ENCODE measurements at regions not wholly inside any gene's neighbourhood (a gene's known extent, or its start where the extent isn't known, plus 50 kb on each side); places are given as distances from the start of the nearest gene placed in this dataset.
"Not testable (repeated sequence)": the region's sequence is repeated elsewhere in the genome, so short reads cannot be mapped to it uniquely, and the experiment has no call there.

DNA sequence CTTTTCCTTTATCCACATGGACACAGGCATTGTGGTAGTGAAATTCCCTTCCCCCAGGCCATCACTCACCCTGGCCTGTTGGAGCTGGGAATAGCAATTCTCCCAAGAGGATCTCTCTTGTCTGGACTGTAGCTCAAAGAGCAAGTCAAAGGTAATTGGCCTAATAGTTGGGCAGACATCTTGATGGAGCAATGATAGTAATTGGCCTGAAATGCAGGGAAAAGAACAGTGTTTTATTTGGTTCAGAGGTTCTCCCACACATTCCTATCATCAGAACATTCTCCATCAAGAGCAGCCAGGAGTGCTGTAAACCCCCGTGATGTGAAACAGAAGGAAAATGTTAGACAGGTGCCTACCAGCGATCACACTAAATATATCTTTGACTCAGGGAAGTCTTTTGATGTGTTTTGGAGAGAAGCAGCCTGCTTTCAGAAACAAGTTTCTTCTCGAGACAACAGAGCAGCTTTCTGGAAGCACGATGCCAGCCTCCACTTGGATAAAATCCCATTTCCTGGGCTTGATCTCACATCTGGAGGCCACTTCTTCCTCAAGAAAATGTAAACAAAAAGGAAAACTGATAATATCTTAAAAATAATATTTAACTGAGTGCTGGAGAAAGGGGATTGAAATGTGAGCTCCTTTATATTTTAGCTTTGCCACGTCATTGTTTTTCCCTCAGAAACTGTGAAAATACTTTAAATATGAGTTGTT, 198.1 kb upstream of the WWC1 start:
- Histone ChIP-seq H3K27ac (ENCODE audit: low read length) (no peak overlapping the region), H3K9me3 (ENCODE audit: control insufficient read depth in 1 of 2, low read length in 2 of 2) (peaks cover 0 to 4% of the 10 kb centered on the region in 2 donors), H3K4me1 (ENCODE audit: control insufficient read depth in 1 of 2, insufficient read depth in 2 of 2, low read length in 2 of 2) (no peaks in the 10 kb centered on the region), H3K27me3 (ENCODE audit: low read depth, low read length) (no peaks in the 10 kb centered on the region), H3K4me3 (ENCODE audit: low read depth in 1 of 2, low read length in 2 of 2) (no peak overlapping the region), H3K36me3 (ENCODE audit: control insufficient read depth in 1 of 2, insufficient read depth in 2 of 2, low read length in 2 of 2) (no peaks in the 10 kb centered on the region)

DNA sequence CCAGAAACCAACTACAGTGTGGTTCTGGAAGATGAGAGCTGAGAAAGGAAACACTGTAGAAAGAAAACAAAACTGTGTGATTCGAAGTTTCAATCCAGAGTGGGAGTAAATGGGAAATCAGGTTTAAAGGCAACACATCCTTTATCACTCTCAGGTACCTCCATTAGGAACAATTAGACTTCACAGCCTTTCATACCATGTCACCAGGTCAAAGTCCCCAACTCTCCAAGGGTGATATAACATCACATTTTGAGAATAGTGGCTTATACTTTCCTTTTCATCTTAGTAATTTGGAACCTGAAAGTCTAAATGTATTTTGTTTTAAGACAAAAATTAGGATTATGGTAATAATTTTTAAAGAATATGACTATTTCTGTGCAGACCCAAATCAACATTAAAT, 194.9 kb upstream of the WWC1 start:
- H3K27me3 ChIP-seq (ENCODE audit: low read depth, low read length) = no peaks in the 10 kb centered on the region
- H3K4me1 ChIP-seq (ENCODE audit: control insufficient read depth in 1 of 2, insufficient read depth in 2 of 2, low read length in 2 of 2) = no peaks in the 10 kb centered on the region
- no peaks in the 10 kb centered on the region for H3K36me3 ChIP-seq (ENCODE audit: control insufficient read depth in 1 of 2, insufficient read depth in 2 of 2, low read length in 2 of 2)
- no peak overlapping the region for H3K4me3 ChIP-seq (ENCODE audit: low read depth in 1 of 2, low read length in 2 of 2)
- H3K9me3 ChIP-seq (ENCODE audit: control insufficient read depth in 1 of 2, low read length in 2 of 2) = peaks cover 0 to 4% of the 10 kb centered on the region in 2 donors
- H3K27ac ChIP-seq (ENCODE audit: low read length) = no peak overlapping the region

GRCh38 chr5:168097876-168098653, 193.4 kb upstream of the WWC1 start:
- H3K27me3 ChIP-seq (ENCODE audit: low read depth, low read length) = no peaks in the 10 kb centered on the region
- no peaks in the 10 kb centered on the region for H3K36me3 ChIP-seq (ENCODE audit: control insufficient read depth in 1 of 2, insufficient read depth in 2 of 2, low read length in 2 of 2)
- H3K27ac ChIP-seq (ENCODE audit: low read length) = no peak overlapping the region
- H3K4me1 ChIP-seq (ENCODE audit: control insufficient read depth in 1 of 2, insufficient read depth in 2 of 2, low read length in 2 of 2) = no peaks in the 10 kb centered on the region
- H3K9me3 ChIP-seq (ENCODE audit: control insufficient read depth in 1 of 2, low read length in 2 of 2) = peaks cover 0 to 4% of the 10 kb centered on the region in 2 donors
- H3K4me3 ChIP-seq (ENCODE audit: low read depth in 1 of 2, low read length in 2 of 2) = no peak overlapping the region

GRCh38 chr5:168101352-168101751, 190.1 kb upstream of the WWC1 start:
- H3K27me3 ChIP-seq (ENCODE audit: low read depth, low read length) = no peaks in the 10 kb centered on the region
- H3K36me3 ChIP-seq (ENCODE audit: control insufficient read depth in 1 of 2, insufficient read depth in 2 of 2, low read length in 2 of 2) = no peaks in the 10 kb centered on the region
- no peaks in the 10 kb centered on the region for H3K9me3 ChIP-seq (ENCODE audit: control insufficient read depth in 1 of 2, low read length in 2 of 2)
- H3K4me3 ChIP-seq (ENCODE audit: low read depth in 1 of 2, low read length in 2 of 2) = no peak overlapping the region
- no peak overlapping the region for H3K27ac ChIP-seq (ENCODE audit: low read length)
- no peaks in the 10 kb centered on the region for H3K4me1 ChIP-seq (ENCODE audit: control insufficient read depth in 1 of 2, insufficient read depth in 2 of 2, low read length in 2 of 2)

DNA sequence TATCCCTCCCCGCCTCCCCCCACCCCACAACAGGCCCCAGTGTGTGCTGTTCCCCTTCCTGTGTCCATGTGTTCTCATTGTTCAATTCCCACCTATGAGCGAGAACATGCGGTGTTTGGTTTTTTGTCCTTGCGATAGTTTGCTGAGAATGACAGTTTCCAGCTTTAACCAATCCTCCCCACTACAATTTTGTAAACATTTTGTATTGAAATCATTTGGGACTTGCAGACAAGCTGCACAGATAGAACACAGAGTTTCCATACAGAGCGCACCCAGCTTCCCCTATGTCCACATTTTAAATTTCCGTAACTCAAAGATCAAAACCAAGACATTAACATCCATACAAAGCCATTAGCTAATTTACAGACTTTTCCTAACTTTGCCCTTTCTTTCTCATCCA, 188.4 kb upstream of the WWC1 start:
- H3K4me1 ChIP-seq (ENCODE audit: control insufficient read depth in 1 of 2, insufficient read depth in 2 of 2, low read length in 2 of 2); H3K36me3 ChIP-seq (ENCODE audit: control insufficient read depth in 1 of 2, insufficient read depth in 2 of 2, low read length in 2 of 2); H3K27me3 ChIP-seq (ENCODE audit: low read depth, low read length); H3K27ac ChIP-seq (ENCODE audit: low read length); H3K4me3 ChIP-seq (ENCODE audit: low read depth in 1 of 2, low read length in 2 of 2); H3K9me3 ChIP-seq (ENCODE audit: control insufficient read depth in 1 of 2, low read length in 2 of 2): not testable (repeated sequence)

GRCh38 chr5:168104350-168104749, 187.1 kb upstream of the WWC1 start:
- Histone ChIP-seq H3K27ac (ENCODE audit: low read length) (no peak overlapping the region), H3K36me3 (ENCODE audit: control insufficient read depth in 1 of 2, insufficient read depth in 2 of 2, low read length in 2 of 2) (no peaks in the 10 kb centered on the region), H3K4me3 (ENCODE audit: low read depth in 1 of 2, low read length in 2 of 2) (no peak overlapping the region), H3K4me1 (ENCODE audit: control insufficient read depth in 1 of 2, insufficient read depth in 2 of 2, low read length in 2 of 2) (no peaks in the 10 kb centered on the region), H3K27me3 (ENCODE audit: low read depth, low read length) (no peaks in the 10 kb centered on the region), H3K9me3 (ENCODE audit: control insufficient read depth in 1 of 2, low read length in 2 of 2) (no peaks in the 10 kb centered on the region)

GRCh38 chr5:168104811-168105481, 186.5 kb upstream of the WWC1 start:
- Histone ChIP-seq H3K27ac (ENCODE audit: low read length) (no peak overlapping the region), H3K27me3 (ENCODE audit: low read depth, low read length) (no peaks in the 10 kb centered on the region)

DNA sequence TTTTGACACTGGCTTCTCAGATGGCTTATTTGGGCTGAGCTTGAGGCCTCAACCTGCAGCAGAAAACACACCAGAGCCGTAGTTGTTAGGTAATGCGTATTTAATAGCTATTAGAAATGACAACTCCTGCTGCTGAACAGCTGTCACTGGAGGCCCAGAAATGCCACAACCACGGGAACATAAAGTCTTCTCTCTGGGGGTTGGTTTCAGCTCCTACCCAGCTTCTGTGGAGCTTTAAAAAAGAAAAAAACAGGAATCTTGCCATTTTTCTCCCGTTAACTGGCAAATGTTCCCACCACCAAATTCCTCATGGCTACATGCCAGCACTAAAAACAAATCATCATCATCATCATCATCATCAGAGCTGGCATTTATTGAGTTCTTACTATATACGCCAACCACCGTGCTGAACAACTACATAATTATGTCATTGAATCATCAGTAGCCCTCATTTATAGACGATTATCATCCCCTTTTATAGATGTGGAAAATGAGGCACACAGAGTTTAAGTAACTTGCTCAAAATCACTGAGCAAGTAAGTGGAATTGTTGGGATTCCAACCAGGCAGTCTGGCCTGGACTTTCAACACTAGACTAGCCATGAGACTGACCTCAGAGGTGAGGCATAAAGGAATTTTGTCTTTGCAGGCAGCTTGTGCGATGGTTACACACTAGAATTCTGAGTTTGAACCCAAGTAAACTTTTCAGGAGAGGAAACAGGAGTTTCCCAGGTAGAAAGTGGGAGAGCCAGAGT, 185.3 kb upstream of the WWC1 start:
- H3K4me3 ChIP-seq (ENCODE audit: low read depth in 1 of 2, low read length in 2 of 2) = no peak overlapping the region
- no peak overlapping the region for H3K27ac ChIP-seq (ENCODE audit: low read length)
- H3K4me1 ChIP-seq (ENCODE audit: control insufficient read depth in 1 of 2, insufficient read depth in 2 of 2, low read length in 2 of 2) = no peaks in the 10 kb centered on the region
- no peaks in the 10 kb centered on the region for H3K9me3 ChIP-seq (ENCODE audit: control insufficient read depth in 1 of 2, low read length in 2 of 2)
- H3K27me3 ChIP-seq (ENCODE audit: low read depth, low read length) = no peaks in the 10 kb centered on the region
- H3K36me3 ChIP-seq (ENCODE audit: control insufficient read depth in 1 of 2, insufficient read depth in 2 of 2, low read length in 2 of 2) = no peaks in the 10 kb centered on the region

More at GRCh38 chr5:168104811-168105481, 186.5 kb upstream of the WWC1 start:
- Histone ChIP-seq H3K4me1 (ENCODE audit: control insufficient read depth in 1 of 2, insufficient read depth in 2 of 2, low read length in 2 of 2) (no peaks in the 10 kb centered on the region), H3K9me3 (ENCODE audit: control insufficient read depth in 1 of 2, low read length in 2 of 2) (no peaks in the 10 kb centered on the region), H3K36me3 (ENCODE audit: control insufficient read depth in 1 of 2, insufficient read depth in 2 of 2, low read length in 2 of 2) (no peaks in the 10 kb centered on the region), H3K4me3 (ENCODE audit: low read depth in 1 of 2, low read length in 2 of 2) (no peak overlapping the region)

DNA sequence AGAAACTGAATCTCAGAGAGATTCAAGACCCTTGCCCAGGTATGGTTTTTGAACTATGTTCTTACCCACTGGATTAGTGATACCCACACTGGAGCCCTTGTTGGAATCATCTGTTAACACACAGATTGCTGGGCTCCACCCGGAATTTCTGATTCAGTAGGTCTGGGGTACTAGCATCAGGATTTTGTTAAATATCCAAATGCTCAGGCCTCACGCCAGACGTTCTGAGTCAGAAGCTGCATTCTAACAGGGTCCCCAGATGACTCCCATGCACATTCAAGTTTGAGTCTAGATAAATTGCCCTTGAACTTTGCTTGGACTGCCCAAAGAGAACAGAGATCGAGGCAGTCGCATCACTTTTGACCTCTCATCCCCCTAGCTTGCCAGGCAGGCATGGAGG, 182.0 kb upstream of the WWC1 start:
- Histone ChIP-seq H3K36me3 (ENCODE audit: control insufficient read depth in 1 of 2, insufficient read depth in 2 of 2, low read length in 2 of 2) (no peaks in the 10 kb centered on the region), H3K4me3 (ENCODE audit: low read depth in 1 of 2, low read length in 2 of 2) (no peak overlapping the region), H3K9me3 (ENCODE audit: control insufficient read depth in 1 of 2, low read length in 2 of 2) (no peaks in the 10 kb centered on the region), H3K4me1 (ENCODE audit: control insufficient read depth in 1 of 2, insufficient read depth in 2 of 2, low read length in 2 of 2) (no peaks in the 10 kb centered on the region), H3K27me3 (ENCODE audit: low read depth, low read length) (no peaks in the 10 kb centered on the region), H3K27ac (ENCODE audit: low read length) (no peak overlapping the region)

DNA sequence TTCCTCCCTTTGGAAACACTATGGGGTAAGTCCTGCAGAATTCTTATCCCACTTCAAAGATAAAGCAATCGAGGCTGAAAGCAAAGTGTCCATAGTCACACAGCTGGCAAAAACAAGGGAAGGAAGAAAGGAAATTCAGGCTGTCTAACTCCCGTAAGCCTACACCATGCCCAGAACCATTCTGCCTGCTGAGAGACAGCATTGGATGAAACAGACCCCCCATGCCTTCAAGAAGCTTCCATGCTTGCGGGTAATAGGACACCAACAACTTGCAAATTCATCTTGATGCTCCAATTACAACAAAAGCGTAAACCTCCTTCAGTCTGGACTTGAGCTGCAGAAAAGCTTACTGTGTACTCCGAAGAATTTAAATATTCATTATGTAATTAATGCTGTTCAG, 181.1 kb upstream of the WWC1 start:
- no peaks in the 10 kb centered on the region for H3K36me3 ChIP-seq (ENCODE audit: control insufficient read depth in 1 of 2, insufficient read depth in 2 of 2, low read length in 2 of 2)

More for the DNA sequence above, 181.1 kb upstream of the WWC1 start:
- H3K4me1 ChIP-seq (ENCODE audit: control insufficient read depth in 1 of 2, insufficient read depth in 2 of 2, low read length in 2 of 2) = no peaks in the 10 kb centered on the region
- no peaks in the 10 kb centered on the region for H3K9me3 ChIP-seq (ENCODE audit: control insufficient read depth in 1 of 2, low read length in 2 of 2)
- H3K27ac ChIP-seq (ENCODE audit: low read length) = no peak overlapping the region
- no peaks in the 10 kb centered on the region for H3K27me3 ChIP-seq (ENCODE audit: low read depth, low read length)
- H3K4me3 ChIP-seq (ENCODE audit: low read depth in 1 of 2, low read length in 2 of 2) = no peak overlapping the region

Data from muscle layer of duodenum (tissue), 2 donors.